Neural cell (in vitro differentiated cells): ENCODE measurements at regions not wholly inside any gene's neighbourhood (a gene's known extent, or its start where the extent isn't known, plus 50 kb on each side); places are given as distances from the start of the nearest gene placed in this dataset.

Source experiments
- H2AFZ ChIP-seq: fragments of 200-600, 300-800 bp; sonication (generic), shearing (Covaris generic); 2 replicates; pipeline ENCODE4 v1.6.0; 2014; ENCODE audit warnings: low read depth, mild to moderate bottlenecking, antibody characterized with exemption, low read length, moderate library complexity
- H3F3A ChIP-seq: fragments of 200-600 bp; shearing (Covaris generic); 2 replicates; pipeline ENCODE4 v1.6.1; 2016; ENCODE audit warnings: mild to moderate bottlenecking, moderate library complexity, mixed read lengths, antibody characterized with exemption, low read length; ENCODE audit not compliant: insufficient read depth, poor library complexity, severe bottlenecking
- H3K27ac ChIP-seq: fragments of 200-600, 300-800 bp; sonication (generic), shearing (Covaris generic); 2 replicates; pipeline ENCODE4 v1.5.1; 2014; ENCODE audit warnings: mild to moderate bottlenecking, low read length, moderate library complexity
- H3K27me3 ChIP-seq: fragments of 300-800, 200-600 bp; sonication (generic), shearing (Covaris generic); 2 replicates; pipeline ENCODE4 v1.6.0; 2014; ENCODE audit warnings: mild to moderate bottlenecking, low read depth, low read length, moderate library complexity; ENCODE audit not compliant: insufficient read depth
- H3K36me3 ChIP-seq: fragments of 300-800, 200-600 bp; sonication (generic), shearing (Covaris generic); 2 replicates; pipeline ENCODE4 v1.5.1; 2014; ENCODE audit warnings: mild to moderate bottlenecking, antibody characterized with exemption, low read length, moderate library complexity; ENCODE audit not compliant: insufficient read depth
- H3K4me2 ChIP-seq: fragments of 300-800, 200-600 bp; sonication (generic), shearing (Covaris generic); 2 replicates; pipeline ENCODE4 v1.6.0; 2014; ENCODE audit warnings: mild to moderate bottlenecking, low read length
- H3K4me3 ChIP-seq: fragments of 300-800, 200-600 bp; sonication (generic), shearing (Covaris generic); 2 replicates; pipeline ENCODE4 v1.5.1; 2014; ENCODE audit warnings: mild to moderate bottlenecking, low read length, moderate library complexity
- H3K79me2 ChIP-seq: fragments of 200-600 bp; shearing (Covaris generic); replicated peaks from 2 replicates; pipeline ENCODE4 v1.6.0; 2014; ENCODE audit warnings: mild to moderate bottlenecking, low read length, moderate library complexity; ENCODE audit not compliant: insufficient read depth
- H3K9ac ChIP-seq: fragments of 300-800, 200-600 bp; sonication (generic), shearing (Covaris generic); 2 replicates; pipeline ENCODE4 v1.6.1; 2016; ENCODE audit warnings: mild to moderate bottlenecking, low read length, mixed read lengths
- H3K9me2 ChIP-seq: fragments of 200-600 bp; shearing (Covaris generic); 2 replicates; pipeline ENCODE4 v1.6.1; 2016; ENCODE audit warnings: mild to moderate bottlenecking, low read length, mixed read lengths; ENCODE audit not compliant: insufficient read depth
- H3K9me3 ChIP-seq: fragments of 200-600, 300-800 bp; sonication (generic), shearing (Covaris generic); 2 replicates; pipeline ENCODE4 v1.6.1; 2016; ENCODE audit warnings: mild to moderate bottlenecking, mixed run types, low read length, moderate library complexity, mixed read lengths
- H4K20me1 ChIP-seq: fragments of 200-600 bp; shearing (Covaris generic); 2 replicates; pipeline ENCODE4 v1.6.1; 2016; ENCODE audit warnings: mild to moderate bottlenecking, mixed run types; ENCODE audit not compliant: insufficient read depth
- EP300 ChIP-seq: fragments of 450-650 bp; conservative IDR thresholded peaks from 2 replicates; pipeline ENCODE4 v1.6.1; 2014; ENCODE audit warnings: antibody characterized with exemption, mild to moderate bottlenecking, moderate library complexity; ENCODE audit not compliant: poor library complexity, severe bottlenecking
- EZH2 ChIP-seq: fragments of 200-600, 300-800 bp; shearing (Covaris generic), sonication (generic); IDR thresholded peaks from 2 replicates; pipeline ENCODE4 v1.6.1; 2014; ENCODE audit warnings: antibody characterized with exemption, low read length, borderline replicate concordance, mild to moderate bottlenecking; ENCODE audit not compliant: insufficient read depth, poor library complexity, severe bottlenecking
- MXI1 ChIP-seq: fragments of 450-650 bp; conservative IDR thresholded peaks from 2 replicates; pipeline ENCODE4 v1.6.1; 2014; ENCODE audit warnings: antibody characterized with exemption, mild to moderate bottlenecking; ENCODE audit not compliant: poor library complexity, severe bottlenecking
- POLR2AphosphoS5 ChIP-seq: IDR thresholded peaks from 2 replicates; pipeline ENCODE4 v1.6.1; 2012
- RAD21 ChIP-seq: fragments of 450-650 bp; conservative IDR thresholded peaks from 2 replicates; pipeline ENCODE4 v1.6.1; 2014; ENCODE audit warnings: antibody characterized with exemption, mild to moderate bottlenecking, moderate library complexity
- SMC3 ChIP-seq: fragments of 450-650 bp; conservative IDR thresholded peaks from 2 replicates; pipeline ENCODE4 v1.6.1; 2014; ENCODE audit warnings: antibody characterized with exemption, mild to moderate bottlenecking, moderate library complexity; ENCODE audit not compliant: poor library complexity
- TAF1 ChIP-seq: IDR thresholded peaks from 2 replicates; pipeline ENCODE4 v1.6.1; 2012; ENCODE audit warnings: low read depth
- TF ChIP-seq, protein P1 (sequence below): IDR thresholded peaks from 2 replicates; pipeline ENCODE4 v1.6.1; 2012; ENCODE audit warnings: borderline replicate concordance
- TF ChIP-seq, protein P2 (sequence below): fragments of 450-650 bp; IDR thresholded peaks from 2 replicates; pipeline ENCODE4 v1.5.1; 2014; ENCODE audit warnings: antibody characterized with exemption, mild to moderate bottlenecking, moderate library complexity; ENCODE audit not compliant: poor library complexity, severe bottlenecking

DNA sequence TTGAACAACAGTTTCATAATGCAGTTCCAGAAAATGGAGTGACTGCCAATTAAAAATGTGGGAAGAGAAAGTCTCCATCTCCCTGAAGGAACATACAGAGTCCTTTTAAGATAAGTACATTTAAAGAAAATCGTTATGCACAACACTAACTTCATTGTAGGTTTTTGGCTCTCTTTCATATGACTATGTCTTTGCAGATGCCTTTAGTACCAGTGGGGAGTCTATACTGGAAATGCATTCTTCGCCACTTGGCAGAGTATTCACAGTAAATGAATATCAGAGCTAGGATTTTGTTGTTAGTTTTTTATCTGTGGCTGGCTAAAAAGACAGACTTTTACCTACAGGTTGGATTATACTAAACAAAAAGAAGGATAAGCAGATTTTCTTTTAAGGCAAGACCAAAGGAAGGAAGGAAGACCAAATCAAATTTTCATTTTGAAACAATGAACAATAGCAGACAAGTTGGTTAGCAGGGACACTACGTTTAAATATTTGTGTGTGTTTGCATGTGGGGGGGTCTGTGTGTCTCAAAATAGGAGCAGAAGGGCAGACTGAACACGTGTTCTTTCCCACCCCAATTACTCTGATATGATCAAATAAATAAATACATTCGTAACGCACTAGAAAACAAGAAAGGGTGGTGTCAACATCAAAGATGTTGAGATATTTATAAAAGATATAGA, 124.5 kb downstream of the BTG1 start:
- Histone ChIP-seq H3F3A (no peaks in the 10 kb centered on the region), H3K9ac (no peak overlapping the region), H4K20me1 (no peaks in the 10 kb centered on the region), H3K79me2 (no peaks in the 10 kb centered on the region), H2AFZ (no peak overlapping the region), H3K36me3 (no peaks in the 10 kb centered on the region), H3K4me3 (no peak overlapping the region), H3K9me3 (no peaks in the 10 kb centered on the region), H3K4me2 (no peak overlapping the region), H3K27me3 (no peaks in the 10 kb centered on the region), H3K27ac (no peak overlapping the region), H3K9me2 (no peaks in the 10 kb centered on the region)
- TF ChIP-seq, protein P1, sequence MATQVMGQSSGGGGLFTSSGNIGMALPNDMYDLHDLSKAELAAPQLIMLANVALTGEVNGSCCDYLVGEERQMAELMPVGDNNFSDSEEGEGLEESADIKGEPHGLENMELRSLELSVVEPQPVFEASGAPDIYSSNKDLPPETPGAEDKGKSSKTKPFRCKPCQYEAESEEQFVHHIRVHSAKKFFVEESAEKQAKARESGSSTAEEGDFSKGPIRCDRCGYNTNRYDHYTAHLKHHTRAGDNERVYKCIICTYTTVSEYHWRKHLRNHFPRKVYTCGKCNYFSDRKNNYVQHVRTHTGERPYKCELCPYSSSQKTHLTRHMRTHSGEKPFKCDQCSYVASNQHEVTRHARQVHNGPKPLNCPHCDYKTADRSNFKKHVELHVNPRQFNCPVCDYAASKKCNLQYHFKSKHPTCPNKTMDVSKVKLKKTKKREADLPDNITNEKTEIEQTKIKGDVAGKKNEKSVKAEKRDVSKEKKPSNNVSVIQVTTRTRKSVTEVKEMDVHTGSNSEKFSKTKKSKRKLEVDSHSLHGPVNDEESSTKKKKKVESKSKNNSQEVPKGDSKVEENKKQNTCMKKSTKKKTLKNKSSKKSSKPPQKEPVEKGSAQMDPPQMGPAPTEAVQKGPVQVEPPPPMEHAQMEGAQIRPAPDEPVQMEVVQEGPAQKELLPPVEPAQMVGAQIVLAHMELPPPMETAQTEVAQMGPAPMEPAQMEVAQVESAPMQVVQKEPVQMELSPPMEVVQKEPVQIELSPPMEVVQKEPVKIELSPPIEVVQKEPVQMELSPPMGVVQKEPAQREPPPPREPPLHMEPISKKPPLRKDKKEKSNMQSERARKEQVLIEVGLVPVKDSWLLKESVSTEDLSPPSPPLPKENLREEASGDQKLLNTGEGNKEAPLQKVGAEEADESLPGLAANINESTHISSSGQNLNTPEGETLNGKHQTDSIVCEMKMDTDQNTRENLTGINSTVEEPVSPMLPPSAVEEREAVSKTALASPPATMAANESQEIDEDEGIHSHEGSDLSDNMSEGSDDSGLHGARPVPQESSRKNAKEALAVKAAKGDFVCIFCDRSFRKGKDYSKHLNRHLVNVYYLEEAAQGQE, result no peak
- TF ChIP-seq EP300, result no peak
- no peak for TF ChIP-seq MXI1
- no peak for TF ChIP-seq EZH2
- TF ChIP-seq POLR2AphosphoS5, result no peak
- no peak for TF ChIP-seq TAF1
- no peak for TF ChIP-seq RAD21
- TF ChIP-seq, protein P2, sequence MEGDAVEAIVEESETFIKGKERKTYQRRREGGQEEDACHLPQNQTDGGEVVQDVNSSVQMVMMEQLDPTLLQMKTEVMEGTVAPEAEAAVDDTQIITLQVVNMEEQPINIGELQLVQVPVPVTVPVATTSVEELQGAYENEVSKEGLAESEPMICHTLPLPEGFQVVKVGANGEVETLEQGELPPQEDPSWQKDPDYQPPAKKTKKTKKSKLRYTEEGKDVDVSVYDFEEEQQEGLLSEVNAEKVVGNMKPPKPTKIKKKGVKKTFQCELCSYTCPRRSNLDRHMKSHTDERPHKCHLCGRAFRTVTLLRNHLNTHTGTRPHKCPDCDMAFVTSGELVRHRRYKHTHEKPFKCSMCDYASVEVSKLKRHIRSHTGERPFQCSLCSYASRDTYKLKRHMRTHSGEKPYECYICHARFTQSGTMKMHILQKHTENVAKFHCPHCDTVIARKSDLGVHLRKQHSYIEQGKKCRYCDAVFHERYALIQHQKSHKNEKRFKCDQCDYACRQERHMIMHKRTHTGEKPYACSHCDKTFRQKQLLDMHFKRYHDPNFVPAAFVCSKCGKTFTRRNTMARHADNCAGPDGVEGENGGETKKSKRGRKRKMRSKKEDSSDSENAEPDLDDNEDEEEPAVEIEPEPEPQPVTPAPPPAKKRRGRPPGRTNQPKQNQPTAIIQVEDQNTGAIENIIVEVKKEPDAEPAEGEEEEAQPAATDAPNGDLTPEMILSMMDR, result no peak
- TF ChIP-seq SMC3, result no peak

DNA sequence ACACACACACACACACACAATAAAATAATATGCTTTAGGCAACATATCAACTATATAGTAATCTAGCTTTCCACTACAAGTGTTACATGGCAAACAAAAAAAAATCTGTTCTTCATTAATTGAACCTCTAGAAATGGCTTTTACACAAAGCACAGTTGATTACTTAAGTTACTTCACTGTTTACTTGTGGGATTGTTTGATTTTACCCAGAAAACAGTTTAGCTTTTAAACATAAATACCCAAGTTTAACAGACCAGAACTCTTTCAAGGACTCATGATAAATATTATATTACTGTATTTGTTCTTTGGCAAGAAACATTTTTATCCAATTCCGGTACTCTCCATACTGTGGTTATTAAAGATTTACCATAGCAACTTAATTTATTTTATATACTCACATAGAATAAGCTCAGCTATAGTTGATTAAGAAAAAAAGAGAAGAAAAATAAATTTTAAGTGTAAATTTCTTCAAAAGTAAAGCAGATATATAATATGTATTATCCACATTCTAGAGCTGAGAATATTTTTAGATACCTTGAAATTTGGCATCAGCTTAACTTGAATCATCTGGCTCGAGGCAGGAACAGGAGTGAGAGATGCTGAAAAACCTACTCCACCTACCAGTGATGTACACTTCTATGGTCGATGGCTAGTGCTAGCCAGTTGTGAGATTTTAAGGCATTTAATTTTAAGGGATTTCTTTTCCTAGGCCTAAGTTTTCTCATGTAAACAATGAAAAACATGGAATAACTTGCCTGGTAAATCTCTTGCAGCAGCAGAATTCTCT, 126.0 kb downstream of the BTG1 start:
- TF ChIP-seq EP300 (no peak), SMC3 (no peak), EZH2 (no peak), RAD21 (no peak), MXI1 (no peak), TAF1 (no peak), POLR2AphosphoS5 (no peak)
- TF ChIP-seq, protein P2, result no peak
- TF ChIP-seq, protein P1, result no peak
- H3K36me3 ChIP-seq, result no peaks in the 10 kb centered on the region
- no peak overlapping the region for H3K9ac ChIP-seq
- no peak overlapping the region for H2AFZ ChIP-seq
- no peaks in the 10 kb centered on the region for H4K20me1 ChIP-seq
- H3K4me3 ChIP-seq, result no peak overlapping the region
- no peaks in the 10 kb centered on the region for H3K27me3 ChIP-seq
- no peaks in the 10 kb centered on the region for H3K9me3 ChIP-seq
- H3F3A ChIP-seq, result no peaks in the 10 kb centered on the region
- no peaks in the 10 kb centered on the region for H3K79me2 ChIP-seq
- H3K27ac ChIP-seq, result no peak overlapping the region
- H3K9me2 ChIP-seq, result no peaks in the 10 kb centered on the region
- no peak overlapping the region for H3K4me2 ChIP-seq
